GM18907 (cell line): ENCODE measurements at regions not wholly inside any gene's neighbourhood (a gene's known extent, or its start where the extent isn't known, plus 50 kb on each side); places are given as distances from the start of the nearest gene placed in this dataset.

ENCODE experiments used
- ATAC-seq: cut with Tn5 transposase; IDR thresholded peaks from one replicate; pipeline ENCODE4 v1.9.1; 2021; ENCODE audit warnings: mild to moderate bottlenecking, moderate library complexity; ENCODE audit not compliant: unreplicated experiment

DNA sequence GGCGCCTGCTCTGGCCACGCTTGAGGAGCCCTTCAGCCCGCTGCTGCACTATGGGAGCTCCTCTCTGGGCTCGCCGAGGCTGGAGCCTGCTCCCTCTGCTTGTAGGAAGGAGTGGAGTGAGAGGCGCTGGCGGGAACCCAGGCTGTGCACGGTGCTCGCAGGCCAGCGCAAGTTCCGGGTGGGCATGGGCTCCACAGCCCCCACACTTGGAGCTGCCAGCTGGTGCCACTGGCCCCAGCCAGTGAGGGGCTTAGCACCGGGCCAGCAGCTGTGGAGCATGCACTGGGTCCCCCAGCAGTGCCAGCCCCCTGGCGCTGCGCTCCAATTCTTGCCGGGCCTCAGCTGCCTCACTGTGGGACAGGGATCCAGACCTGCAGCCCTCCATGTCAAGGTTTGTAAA is 122.1 kb upstream of the CD180 start:
- ATAC-seq, result no peak

DNA sequence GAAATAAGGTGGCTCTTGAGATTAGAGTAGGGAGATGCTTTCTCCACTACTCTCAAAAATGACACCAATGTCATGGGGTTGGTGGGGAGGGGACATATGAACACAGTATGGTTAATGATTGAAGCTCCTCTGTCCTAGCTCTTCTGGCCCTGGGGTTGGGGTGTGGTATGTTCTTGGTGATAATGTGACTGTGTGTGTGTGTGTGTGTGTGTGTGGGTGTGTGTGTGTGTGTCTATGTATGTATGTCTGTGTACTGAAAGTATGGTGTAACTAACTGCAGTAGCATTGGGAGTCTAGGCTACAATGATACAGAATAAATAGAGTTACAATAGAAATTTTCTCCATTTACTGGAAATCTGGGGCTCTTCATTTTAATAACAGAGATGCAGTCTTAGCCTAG is 121.0 kb upstream of the CD180 start:
- ATAC-seq, result no peak

DNA sequence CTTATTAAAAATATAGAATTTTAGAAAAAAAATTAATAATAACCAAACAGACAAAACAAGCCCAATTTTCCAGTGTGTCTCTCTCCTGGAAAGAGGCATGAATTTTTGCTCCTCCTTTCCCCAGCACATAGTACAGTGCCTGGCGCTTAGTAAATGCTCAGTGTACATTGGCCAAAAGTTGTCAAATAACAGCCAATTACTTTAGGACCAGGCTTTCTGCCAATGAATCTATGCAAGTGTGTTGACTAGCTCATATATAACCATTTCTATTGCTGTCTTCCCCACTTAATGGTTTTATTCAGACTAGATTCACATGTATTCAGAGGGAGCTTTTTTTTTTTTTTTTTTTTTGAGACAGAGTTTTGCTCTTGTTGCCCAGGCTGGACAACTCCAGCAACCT is 120.1 kb upstream of the CD180 start:
- no peak for ATAC-seq

DNA sequence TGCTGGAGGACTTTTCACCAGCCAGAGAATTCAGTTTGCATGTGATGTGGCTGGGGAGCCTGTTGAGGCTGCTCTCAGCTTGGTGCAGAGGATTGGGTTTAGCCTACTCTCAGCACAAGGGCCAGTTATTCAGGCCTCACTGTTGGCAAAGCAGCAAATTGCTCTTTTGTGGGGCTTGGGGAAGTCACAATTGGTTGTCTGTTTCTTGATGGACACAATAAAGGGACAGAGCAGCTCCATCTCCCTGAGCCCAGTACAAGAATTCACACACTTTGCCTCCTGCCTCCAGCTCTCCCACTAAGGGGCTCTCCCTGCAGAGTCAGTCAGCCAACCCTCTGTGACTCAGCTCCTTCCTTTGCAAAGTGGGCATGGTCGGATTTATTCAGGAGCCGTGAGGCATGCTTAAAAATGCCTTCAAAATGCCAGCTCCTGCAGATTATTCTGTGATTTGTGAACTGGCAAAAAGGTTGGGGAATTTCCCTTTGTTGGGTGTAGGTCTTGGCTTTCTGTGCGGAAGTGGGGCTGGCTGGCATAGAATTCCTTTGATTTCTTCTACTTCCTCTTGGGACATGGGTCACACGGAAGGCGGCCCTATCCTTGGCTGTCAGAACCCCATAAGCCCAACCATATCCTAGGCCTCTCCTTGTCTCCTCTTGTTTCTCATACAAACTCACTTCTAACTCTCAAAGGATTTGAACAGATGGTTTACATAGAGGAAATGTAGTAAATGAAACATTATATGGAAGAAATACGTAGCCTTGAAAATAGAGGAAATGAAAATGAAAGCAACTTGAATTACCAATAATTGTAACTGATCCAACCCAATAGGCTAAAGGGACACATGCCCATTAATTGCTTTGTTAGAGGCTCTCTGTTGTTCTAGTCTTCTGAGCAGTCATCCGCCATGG is 118.7 kb upstream of the CD180 start:
- no peak for ATAC-seq

DNA sequence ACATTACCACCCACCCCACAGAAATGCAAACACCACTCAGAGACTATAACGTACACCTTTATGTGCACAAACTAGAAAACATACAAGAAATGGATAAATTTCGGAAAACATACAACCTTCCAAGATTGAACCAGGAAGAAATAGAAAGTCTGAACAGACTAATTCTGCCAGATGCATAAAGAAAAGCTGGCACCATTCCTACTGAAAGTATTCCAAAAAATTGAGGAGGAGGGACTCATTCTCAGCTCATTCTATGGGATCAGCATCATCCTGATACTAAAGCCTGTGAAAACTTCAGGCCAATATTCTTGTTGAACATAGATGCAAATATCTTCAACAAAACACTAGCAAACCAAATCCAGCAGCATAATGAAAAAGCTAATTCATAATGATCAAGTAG is 115.1 kb upstream of the CD180 start:
- ATAC-seq, result no peak

DNA sequence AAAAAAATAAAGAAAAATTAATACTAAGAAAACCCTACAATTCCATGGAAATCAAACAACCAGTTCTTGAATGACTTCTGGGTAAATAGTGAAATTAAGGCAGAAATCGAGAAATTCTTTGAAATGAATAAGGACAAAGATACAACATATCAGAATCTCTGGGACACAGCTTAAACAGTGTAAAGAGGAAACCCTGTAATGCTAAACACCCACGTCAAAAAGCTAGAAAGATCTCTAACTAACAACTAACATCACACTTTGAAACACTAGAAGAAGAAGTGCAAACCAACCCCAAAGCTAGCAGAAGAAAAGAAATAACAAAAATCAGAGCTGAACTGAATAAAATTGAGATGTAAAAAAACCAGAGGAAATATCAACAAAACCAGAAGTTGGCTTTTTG is 114.6 kb upstream of the CD180 start:
- no peak for ATAC-seq

DNA sequence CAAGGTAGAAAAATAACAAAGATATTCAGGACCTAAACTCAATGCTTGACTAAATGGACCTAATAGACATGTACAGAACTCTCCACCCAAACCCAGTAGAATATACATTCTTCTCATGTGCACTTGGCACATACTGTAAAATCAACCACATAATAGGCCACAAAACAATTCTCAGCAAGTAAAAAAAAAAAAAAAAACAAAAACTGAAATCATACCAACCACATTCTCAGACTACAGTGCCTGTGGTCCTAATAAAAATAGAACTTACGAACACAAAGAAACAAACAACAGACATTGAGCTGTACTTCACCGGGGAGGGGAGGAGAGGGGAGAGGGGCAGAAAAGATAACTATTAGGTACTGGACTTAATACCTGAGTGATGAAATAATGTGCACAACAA is 114.1 kb upstream of the CD180 start:
- no peak for ATAC-seq

DNA sequence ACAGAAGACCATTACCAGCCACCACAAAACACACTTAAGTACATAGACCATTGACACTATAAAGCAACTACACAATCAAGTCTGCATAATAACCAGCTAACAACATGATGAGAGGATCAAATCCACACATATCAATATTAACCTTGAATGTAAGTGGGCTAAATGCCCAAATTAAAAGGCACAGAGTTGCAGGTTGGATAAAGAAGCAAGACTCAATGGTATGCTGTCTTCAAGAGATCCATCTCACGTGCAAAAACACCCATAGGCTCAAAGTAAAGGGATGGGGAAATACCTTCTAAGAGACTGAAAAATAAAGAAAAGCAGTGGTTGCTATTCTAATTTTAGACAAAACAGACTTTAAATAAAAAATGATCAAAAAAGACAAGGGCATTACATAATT is 113.6 kb upstream of the CD180 start:
- no peak for ATAC-seq

DNA sequence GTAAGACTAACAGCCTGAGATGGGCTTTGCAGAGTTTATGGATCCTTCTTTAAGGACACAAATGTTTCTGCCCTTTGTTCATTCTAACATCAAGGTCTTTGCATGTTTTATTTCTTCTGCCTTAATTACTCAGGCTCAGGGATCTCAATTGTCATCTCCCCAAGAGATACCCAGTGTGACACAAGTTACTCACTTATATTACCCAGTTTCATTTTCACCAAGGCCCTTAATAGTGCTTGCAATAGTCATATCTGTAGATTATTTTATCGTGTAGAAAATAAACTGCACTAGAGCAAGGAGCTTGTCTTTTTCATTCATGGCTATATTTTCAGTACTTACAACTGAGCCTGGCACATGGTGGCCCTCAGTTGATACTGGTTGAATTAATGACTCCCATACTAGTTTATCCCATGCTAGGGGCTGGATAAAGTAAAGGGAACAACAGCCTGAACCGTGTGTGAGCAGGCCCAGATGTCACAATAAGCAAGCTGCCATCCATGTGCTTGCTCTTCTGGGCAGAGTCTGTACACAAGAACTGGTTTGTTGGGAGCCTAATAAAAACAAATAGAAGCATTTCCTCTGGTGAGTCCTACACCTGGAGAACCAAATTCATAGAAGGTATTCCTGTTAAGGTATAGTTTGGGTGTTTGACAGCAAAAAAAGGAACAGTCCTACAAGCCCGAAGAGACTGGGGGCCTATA is 112.5 kb upstream of the CD180 start:
- no peak for ATAC-seq

DNA sequence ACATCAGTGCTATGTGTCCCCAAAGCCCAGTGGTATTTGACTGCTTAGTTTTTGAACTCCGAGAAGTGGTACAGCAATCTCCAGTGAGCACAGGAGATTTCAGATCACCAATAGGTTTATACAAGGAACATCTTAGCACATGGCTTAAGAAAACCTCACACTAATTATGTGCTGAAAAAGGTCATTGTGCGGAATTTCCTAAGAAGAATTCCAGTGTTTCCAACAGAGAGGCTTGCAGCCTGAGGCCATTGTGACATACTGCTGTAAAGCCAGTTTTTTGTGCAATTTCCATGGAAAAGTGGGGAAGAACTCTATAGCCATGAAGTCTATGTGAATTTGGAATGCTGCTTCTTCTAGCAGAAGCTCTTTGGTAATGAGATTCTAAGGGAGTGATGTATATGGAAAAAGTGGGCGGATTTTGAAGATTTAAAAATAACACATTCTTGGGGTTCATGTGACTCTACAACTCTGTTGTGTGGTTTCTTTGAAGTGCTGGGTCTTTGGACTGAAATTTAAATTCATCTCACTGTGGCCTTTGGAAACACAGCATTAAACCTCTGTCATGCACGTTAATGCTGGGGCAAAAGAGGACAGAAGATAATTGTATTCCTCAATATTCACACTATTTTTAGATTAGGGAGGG is 110.5 kb upstream of the CD180 start:
- ATAC-seq, result no peak

DNA sequence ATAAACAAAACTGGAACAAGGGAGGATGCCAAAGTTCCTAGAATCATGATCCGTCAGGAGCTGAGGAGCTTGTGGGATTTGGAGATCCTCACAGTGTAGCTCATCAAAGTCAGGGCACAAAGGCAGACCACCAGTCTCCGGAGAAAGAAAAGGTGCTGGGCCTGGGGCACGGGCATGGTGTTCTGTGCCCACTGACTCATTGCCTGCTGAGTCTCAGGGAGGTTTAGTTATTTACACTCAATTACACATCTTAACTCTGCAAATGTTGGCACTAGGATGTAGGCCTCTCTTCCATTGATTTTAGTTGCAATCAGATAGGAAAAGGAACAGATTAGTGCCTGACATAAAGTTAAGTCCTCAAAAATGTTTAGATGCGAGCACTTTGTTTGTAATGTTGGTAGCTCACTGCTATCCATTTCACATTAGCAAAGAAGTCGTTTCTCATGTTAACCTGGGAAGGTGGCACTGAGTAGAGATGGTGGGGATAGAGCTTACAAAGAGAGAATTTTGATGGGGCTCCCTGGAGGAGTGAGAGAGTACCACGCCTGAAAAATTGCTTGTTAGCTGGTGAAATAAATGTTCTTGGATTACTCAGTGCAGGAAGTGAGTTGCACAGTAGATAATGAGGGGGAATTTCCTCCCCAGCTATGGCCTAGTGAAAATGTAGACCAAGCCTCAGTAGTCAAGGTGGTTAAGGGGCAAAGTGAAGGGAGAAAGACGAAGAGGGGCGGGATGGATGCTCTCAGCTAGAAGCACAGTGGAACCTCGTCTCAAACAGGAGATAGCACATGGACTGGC is 109.5 kb upstream of the CD180 start:
- no peak for ATAC-seq

DNA sequence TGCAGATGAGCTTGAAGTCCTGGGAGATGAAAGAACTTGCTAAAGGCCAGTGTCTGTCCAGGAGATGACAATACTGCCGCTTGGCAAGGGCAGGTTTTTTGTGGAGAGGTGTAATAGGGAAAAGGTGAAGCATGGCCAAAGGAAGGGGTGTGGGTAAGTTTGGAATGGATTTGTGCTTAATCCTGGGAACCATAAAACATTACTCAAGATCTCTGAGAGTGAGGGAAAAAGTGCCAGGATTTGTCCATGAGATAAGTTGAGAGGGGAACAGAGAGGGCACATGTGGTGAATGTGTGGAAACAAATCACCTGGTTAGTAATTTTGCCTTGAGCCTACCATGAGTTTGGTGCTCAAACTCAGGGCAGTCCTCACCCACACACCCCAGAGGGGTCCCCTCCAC is 108.8 kb upstream of the CD180 start:
- ATAC-seq, result no peak

DNA sequence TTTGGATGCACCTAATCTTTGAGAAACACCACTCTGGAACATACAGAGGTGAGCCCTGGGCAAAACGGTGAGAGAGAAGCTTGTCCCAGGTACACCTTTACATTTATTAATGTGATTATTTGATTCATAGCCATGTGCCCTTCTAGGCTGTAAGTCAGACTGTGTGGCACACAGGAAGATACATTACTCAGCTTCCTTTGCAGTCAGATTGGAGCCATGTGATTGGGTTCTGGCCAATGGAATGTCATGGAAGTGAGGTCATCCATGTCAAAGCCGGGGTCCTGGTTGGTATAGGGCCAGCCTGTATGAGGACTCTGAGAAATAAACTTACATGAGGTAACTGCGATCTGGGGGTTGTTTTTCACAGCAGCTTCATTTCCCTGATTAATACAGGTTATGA is 106.8 kb upstream of the CD180 start:
- ATAC-seq, result no peak

DNA sequence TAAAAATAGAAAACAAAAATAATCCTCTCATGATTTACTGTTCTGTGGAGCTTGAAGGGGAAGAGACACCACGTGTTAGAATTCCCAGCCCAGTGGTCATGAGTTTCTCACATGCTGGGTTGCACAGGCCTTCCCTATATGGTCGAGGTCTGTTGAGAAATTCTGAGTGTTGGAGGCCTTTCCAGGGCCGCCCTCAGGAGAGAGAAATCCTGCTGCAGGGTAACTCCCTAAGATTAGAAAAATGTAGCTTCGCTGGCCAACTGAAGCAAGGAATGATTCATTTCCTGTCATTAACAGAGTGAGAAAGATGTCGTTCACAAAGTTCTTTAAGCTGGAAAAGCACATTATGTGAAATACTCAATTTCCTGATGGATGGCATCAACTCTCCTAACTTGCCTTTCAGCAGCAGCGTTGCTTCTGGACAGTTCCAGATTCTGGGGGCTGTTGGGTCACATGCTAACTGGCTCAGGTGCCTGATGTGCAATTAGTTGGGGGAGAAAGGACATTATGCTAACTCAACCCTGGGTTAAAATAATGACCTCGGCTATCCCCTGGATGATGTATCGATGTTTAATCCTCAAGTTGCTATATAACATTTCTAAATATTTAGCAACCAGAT is 104.8 kb upstream of the CD180 start:
- ATAC-seq, result no peak

DNA sequence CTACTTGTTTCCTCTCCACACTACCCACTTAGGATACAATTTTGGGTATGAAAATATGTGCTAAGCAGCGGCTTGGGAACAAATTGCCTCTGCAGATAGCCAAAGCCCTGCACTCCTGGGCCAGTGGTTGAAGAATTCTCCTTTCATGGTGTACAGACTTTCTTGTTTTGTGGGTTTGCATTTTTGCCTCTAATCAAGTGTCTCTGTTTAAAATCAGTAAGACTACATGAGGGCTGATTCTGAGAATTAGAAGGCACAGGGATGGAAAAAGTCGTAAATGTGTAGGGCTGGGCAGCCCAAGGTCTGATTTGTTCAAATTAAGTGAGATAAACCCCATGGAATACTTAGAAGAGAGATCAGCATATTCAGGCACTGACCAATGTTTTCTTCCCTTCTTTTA is 103.7 kb upstream of the CD180 start:
- no peak for ATAC-seq

DNA sequence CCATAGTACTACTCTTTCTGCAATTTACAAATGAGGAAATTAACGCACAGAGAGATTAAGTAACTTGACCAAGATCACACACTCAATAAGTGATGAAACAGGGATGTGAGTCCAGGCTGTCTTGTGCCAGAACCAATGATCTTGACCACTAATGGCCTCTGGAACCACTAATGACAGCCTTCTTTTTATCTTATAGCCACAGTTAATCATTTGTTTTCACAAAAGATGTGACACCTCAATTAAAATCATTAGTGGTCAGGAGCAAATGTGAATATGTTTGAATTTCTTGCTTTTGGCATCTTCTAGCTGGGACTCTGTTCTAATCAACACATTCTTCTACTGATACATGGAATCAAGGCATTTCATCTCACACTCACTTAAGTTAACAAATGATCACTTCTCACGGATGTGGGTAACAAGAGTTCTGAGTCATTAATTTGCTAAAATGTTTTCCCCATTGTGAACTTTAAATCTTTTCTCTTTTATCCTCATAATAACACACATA is 102.7 kb upstream of the CD180 start:
- ATAC-seq, result no peak

DNA sequence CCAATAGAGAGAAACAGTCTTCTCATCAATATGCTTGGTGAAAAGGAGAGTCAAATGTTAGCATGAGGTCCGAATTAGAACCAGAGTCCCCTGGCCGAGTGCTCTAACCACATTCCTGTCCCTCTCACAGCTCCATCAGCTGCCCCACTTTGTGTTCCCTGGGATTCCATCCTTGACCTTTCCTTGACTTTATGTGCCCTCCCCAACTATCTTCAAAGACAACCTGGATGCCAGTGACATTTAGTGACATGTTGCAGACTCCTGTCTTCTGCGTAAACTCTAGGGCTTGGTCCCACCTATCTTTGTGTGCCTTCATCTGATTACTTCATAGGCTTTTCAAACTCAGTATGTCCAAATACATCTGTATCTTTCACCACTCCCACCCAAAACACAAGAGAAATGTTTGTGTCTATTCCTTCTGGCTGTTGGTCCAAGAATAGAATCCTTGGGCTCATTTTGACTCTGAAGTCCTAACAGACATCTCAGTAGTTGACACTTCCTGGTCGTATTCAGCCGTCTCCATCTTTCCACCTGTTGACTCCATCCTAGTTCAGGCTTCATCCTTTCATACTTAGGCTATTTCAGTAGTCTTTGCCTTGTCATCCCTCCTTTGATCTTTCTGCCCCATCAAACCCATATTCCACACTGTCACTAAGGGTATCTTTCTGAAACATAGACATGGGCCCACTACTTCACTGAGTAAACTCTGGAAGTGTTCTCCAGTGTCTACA is 101.4 kb upstream of the CD180 start:
- ATAC-seq, result no peak

DNA sequence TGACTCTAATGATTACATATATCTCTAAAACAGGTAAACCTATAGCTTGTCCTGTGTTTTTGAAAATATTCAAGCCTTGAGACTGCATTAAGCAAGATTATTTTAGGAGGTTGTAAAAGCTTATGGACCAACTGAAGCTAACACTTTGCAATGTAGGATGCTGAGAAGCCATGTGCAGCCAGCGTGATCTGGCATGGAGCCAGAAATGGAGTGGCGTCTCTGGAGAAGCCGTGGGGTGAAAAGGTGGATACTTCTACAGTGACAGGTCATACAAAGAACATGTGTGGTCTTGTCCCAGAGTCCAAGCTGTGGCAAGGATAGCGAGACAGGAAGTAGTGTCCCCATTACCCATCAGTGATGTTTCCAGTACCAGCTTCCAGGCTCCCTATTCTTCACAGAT is 100.8 kb upstream of the CD180 start:
- ATAC-seq, result no peak

DNA sequence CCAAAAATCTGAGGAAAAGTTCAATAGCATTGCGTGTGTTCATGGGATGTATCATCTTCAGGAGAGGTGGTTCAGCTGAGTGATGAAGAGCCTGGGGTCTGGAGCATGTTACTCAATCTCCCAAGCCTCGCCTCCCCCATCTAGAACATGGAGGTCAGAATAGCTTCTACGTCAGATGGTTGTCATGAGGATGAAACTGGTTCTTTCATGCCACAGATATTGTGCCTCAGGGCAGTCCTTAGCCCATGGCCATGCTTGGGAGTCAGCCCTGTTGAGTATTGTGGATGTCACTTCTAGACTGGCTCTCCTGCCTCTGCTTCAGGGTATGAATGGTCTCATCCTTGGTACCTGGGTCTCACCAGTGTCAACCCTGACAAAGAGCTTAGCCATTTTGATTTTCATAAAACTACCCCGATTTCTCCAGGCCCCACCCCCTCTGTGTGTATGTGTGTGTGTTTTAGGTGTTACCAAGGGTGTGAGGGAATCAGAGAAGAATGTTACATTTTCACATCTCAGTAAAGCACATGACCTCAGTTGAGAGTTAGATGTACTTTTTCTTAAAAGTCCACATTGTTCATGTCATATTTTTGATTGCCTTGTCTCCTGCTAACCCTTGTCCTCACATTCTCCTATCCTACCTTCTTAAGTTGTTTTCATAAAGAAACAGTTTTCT is 97.8 kb upstream of the CD180 start:
- no peak for ATAC-seq
